DND-41 (cell line): ENCODE measurements at regions not wholly inside any gene's neighbourhood (a gene's known extent, or its start where the extent isn't known, plus 50 kb on each side); places are given as distances from the start of the nearest gene placed in this dataset.

ENCODE experiments used
- ATAC-seq: fragments of 200-7000 bp; cut with Tn5 transposase; 3 replicates; pipeline ENCODE4 v1.9.1; 2021; ENCODE audit warnings: low read depth; ENCODE audit not compliant: insufficient read depth
- DNase-seq: peaks from one replicate; pipeline ENCODE4 v3.0.0-alpha.2; 2020
- H2AFZ ChIP-seq: 2 replicates; pipeline ENCODE4 v1.6.0; 2012; ENCODE audit warnings: low read depth, low read length
- H3K27ac ChIP-seq: 2 replicates; pipeline ENCODE4 v1.5.1; 2012; ENCODE audit warnings: low read length, inconsistent platforms
- H3K27me3 ChIP-seq: fragments of 200-600 bp; sonication (generic); 2 replicates; pipeline ENCODE4 v1.6.0; 2012; ENCODE audit warnings: low read length, mild to moderate bottlenecking, inconsistent platforms; ENCODE audit not compliant: insufficient read depth, poor library complexity
- H3K36me3 ChIP-seq: 2 replicates; pipeline ENCODE4 v1.5.1; 2012; ENCODE audit warnings: low read length, inconsistent platforms; ENCODE audit not compliant: insufficient read depth
- H3K4me1 ChIP-seq: 2 replicates; pipeline ENCODE4 v1.5.1; 2012; ENCODE audit warnings: mild to moderate bottlenecking, low read length; ENCODE audit not compliant: insufficient read depth
- H3K4me2 ChIP-seq: 2 replicates; pipeline ENCODE4 v1.6.0; 2012; ENCODE audit warnings: mild to moderate bottlenecking, moderate library complexity, low read length, inconsistent platforms; ENCODE audit not compliant: insufficient read depth
- H3K4me3 ChIP-seq, 2 experiments: fragments of 200-600 bp in 1 of 2; shearing (Covaris generic) in 1 of 2; 2 replicates each; pipeline ENCODE4 v1.5.1; 2012 to 2016; ENCODE audit warnings: inconsistent platforms in 2 of 2, low read length in 2 of 2, mild to moderate bottlenecking in 2 of 2, low read depth in 1 of 2, moderate library complexity in 1 of 2
- H3K79me2 ChIP-seq: 2 replicates; pipeline ENCODE4 v1.6.0; 2012; ENCODE audit warnings: low read length, inconsistent platforms; ENCODE audit not compliant: insufficient read depth
- H3K9ac ChIP-seq: 2 replicates; pipeline ENCODE4 v1.6.0; 2012; ENCODE audit warnings: low read depth, mild to moderate bottlenecking, inconsistent platforms, low read length, moderate library complexity
- H3K9me3 ChIP-seq: 2 replicates; pipeline ENCODE4 v1.5.1; 2012; ENCODE audit warnings: low read length, moderate library complexity, mild to moderate bottlenecking, inconsistent platforms; ENCODE audit not compliant: insufficient read depth, severe bottlenecking
- H4K20me1 ChIP-seq: 2 replicates; pipeline ENCODE4 v1.6.0; 2012; ENCODE audit warnings: low read length; ENCODE audit not compliant: insufficient read depth
- CTCF ChIP-seq: IDR thresholded peaks from 2 replicates; pipeline ENCODE4 v1.5.1; 2012; ENCODE audit warnings: borderline replicate concordance, low read length, moderate library complexity, mild to moderate bottlenecking; ENCODE audit not compliant: poor library complexity, severe bottlenecking; ENCODE audit errors: extremely low read depth
- EZH2 ChIP-seq: IDR thresholded peaks from 3 replicates; pipeline ENCODE4 v1.6.1; 2012; ENCODE audit warnings: borderline replicate concordance, low read depth, mild to moderate bottlenecking, moderate library complexity, low read length, inconsistent platforms; ENCODE audit not compliant: severe bottlenecking

- Histone ChIP-seq H3K27me3 (peaks cover 28% of the 10 kb centered on the region), H4K20me1 (no peaks in the 10 kb centered on the region), H3K27ac (no peak overlapping the region), H3K4me1 (no peaks in the 10 kb centered on the region), H3K79me2 (no peaks in the 10 kb centered on the region), H3K9ac (no peak overlapping the region), H3K9me3 (no peaks in the 10 kb centered on the region), H3K36me3 (no peaks in the 10 kb centered on the region), H3K4me2 (no peak overlapping the region), H3K4me3 (no peak overlapping the region), H2AFZ (no peak overlapping the region)
- no peak for DNase-seq
- no peak for TF ChIP-seq CTCF
- TF ChIP-seq EZH2, result no peak
- no peak for ATAC-seq
Measured at GRCh38 chr13:110777251-110777820, 63.8 kb downstream of the ING1 start.

GRCh38 chr13:110779022-110779421 is 65.5 kb downstream of the ING1 start:
- peaks cover 24% of the 10 kb centered on the region for H3K27me3 ChIP-seq
- H4K20me1 ChIP-seq, result no peaks in the 10 kb centered on the region
- no peaks in the 10 kb centered on the region for H3K79me2 ChIP-seq
- no peaks in the 10 kb centered on the region for H3K4me1 ChIP-seq
- no peak overlapping the region for H3K4me3 ChIP-seq
- no peak overlapping the region for H3K27ac ChIP-seq
- TF ChIP-seq CTCF, result no peak
- no peak for TF ChIP-seq EZH2
- H3K4me2 ChIP-seq, result no peak overlapping the region
- no peaks in the 10 kb centered on the region for H3K9me3 ChIP-seq
- H3K9ac ChIP-seq, result no peak overlapping the region
- ATAC-seq (no peak), DNase-seq (no peak)
- H3K36me3 ChIP-seq, result no peaks in the 10 kb centered on the region
- no peak overlapping the region for H2AFZ ChIP-seq

- no peak overlapping the region for H3K4me3 ChIP-seq
- H3K27me3 ChIP-seq, result peaks cover 16% of the 10 kb centered on the region
- ATAC-seq (no peak), DNase-seq (no peak)
- no peak for TF ChIP-seq EZH2
- TF ChIP-seq CTCF, result no peak
- H3K4me2 ChIP-seq, result no peak overlapping the region
- H3K9ac ChIP-seq, result no peak overlapping the region
- H3K9me3 ChIP-seq, result no peaks in the 10 kb centered on the region
- no peaks in the 10 kb centered on the region for H4K20me1 ChIP-seq
- no peak overlapping the region for H2AFZ ChIP-seq
- no peaks in the 10 kb centered on the region for H3K4me1 ChIP-seq
- no peaks in the 10 kb centered on the region for H3K79me2 ChIP-seq
- H3K36me3 ChIP-seq, result no peaks in the 10 kb centered on the region
- no peak overlapping the region for H3K27ac ChIP-seq
Measured at GRCh38 chr13:110780422-110780821, 66.9 kb downstream of the ING1 start.

GRCh38 chr13:110782185-110782584 is 68.7 kb downstream of the ING1 start:
- H3K9ac ChIP-seq, result no peak overlapping the region
- H3K4me1 ChIP-seq, result no peaks in the 10 kb centered on the region
- no peak overlapping the region for H3K4me3 ChIP-seq
- H3K27me3 ChIP-seq, result peaks cover 2% of the 10 kb centered on the region
- no peak for ATAC-seq
- H2AFZ ChIP-seq, result no peak overlapping the region
- H3K4me2 ChIP-seq, result no peak overlapping the region
- no peak overlapping the region for H3K27ac ChIP-seq
- no peak for DNase-seq
- no peaks in the 10 kb centered on the region for H3K36me3 ChIP-seq
- TF ChIP-seq CTCF (no peak), EZH2 (no peak)
- H3K79me2 ChIP-seq, result no peaks in the 10 kb centered on the region
- no peaks in the 10 kb centered on the region for H4K20me1 ChIP-seq
- no peaks in the 10 kb centered on the region for H3K9me3 ChIP-seq
